Vagina (tissue), 2 donors: ENCODE measurements at regions not wholly inside any gene's neighbourhood (a gene's known extent, or its start where the extent isn't known, plus 50 kb on each side); places are given as distances from the start of the nearest gene placed in this dataset.

ENCODE experiments used
- POLR2A ChIP-seq, 2 donors: fragments of 450-650 bp; IDR thresholded peaks; one replicate each; pipeline ENCODE4 v1.6.1; 2017; ENCODE audit warnings: antibody characterized with exemption in 2 of 2, mild to moderate bottlenecking in 2 of 2, moderate library complexity in 2 of 2
- POLR2AphosphoS5 ChIP-seq, 2 donors: sonication (generic); formaldehyde crosslinking; IDR thresholded peaks; one replicate each; pipeline ENCODE4 v1.9.0; 2017; ENCODE audit warnings: antibody characterized with exemption in 2 of 2, mild to moderate bottlenecking in 2 of 2, low read depth in 1 of 2; ENCODE audit not compliant: insufficient read depth in 1 of 2
- TF ChIP-seq, protein P1 (sequence below), 3 experiments: fragments of 450-650 bp in 2 of 3; fragments of 200-600 bp in 1 of 3; sonication (generic) in 1 of 3; IDR thresholded peaks; one replicate each; pipeline ENCODE4 v1.5.1; 2017 to 2019; ENCODE audit warnings: antibody characterized with exemption in 3 of 3, mild to moderate bottlenecking in 2 of 3, moderate library complexity in 2 of 3

- TF ChIP-seq, protein P1, sequence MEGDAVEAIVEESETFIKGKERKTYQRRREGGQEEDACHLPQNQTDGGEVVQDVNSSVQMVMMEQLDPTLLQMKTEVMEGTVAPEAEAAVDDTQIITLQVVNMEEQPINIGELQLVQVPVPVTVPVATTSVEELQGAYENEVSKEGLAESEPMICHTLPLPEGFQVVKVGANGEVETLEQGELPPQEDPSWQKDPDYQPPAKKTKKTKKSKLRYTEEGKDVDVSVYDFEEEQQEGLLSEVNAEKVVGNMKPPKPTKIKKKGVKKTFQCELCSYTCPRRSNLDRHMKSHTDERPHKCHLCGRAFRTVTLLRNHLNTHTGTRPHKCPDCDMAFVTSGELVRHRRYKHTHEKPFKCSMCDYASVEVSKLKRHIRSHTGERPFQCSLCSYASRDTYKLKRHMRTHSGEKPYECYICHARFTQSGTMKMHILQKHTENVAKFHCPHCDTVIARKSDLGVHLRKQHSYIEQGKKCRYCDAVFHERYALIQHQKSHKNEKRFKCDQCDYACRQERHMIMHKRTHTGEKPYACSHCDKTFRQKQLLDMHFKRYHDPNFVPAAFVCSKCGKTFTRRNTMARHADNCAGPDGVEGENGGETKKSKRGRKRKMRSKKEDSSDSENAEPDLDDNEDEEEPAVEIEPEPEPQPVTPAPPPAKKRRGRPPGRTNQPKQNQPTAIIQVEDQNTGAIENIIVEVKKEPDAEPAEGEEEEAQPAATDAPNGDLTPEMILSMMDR (IDR thresholded peaks at IDR 0.05), result no peak
- TF ChIP-seq POLR2A (IDR thresholded peaks at IDR 0.05), result no peak
- no peak for TF ChIP-seq POLR2AphosphoS5 (IDR thresholded peaks at IDR 0.05; ENCODE audit: insufficient read depth in 1 of 2, low read depth in 1 of 2)
Observed at GRCh38 chr19:29882719-29883105, 59.3 kb upstream of the URI1 start.
